ENCODE measurements at regions not wholly inside any gene's neighbourhood (a gene's known extent, or its start where the extent isn't known, plus 50 kb on each side); places are given as distances from the start of the nearest gene placed in this dataset.

DNA sequence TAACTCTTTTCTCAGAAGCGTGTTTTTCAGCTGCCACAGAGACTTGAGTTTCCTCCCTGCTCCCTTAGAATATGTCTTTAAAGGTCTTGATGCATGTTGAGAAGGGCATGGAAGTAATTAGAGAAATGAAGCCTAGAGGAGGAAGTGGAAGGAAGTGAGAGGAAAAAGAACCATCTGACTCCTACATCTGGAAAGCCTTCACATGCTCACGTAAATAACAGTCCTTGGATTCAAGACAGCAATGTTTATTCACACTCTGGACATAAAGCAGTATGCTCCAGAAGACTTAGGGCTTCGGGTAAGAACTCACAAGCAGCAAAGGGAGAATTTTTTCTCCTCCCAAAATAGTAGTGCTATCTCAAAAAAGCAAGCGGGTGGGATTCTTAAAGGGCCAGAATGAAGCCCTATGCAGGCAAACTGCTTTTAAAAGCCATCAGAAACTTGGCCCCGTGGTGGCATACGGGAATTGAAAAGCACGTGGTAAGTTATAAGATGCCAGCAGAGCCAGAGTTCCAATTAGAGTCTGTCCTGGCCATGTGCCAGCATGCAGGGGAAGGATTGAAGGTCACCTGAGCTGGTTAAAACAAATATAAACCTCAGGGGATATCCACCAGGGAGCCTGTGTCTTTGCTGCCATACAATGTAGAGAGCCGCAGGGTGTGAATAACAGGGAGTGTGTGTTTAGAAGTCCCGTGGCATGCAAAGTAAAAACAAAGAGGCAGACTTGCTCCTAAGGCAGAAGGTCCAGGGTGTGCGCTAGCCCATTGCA lies 380.8 kb upstream of the NDN start:
- TF ChIP-seq NFIC (IDR thresholded peaks at IDR 0.05): no peak

DNA sequence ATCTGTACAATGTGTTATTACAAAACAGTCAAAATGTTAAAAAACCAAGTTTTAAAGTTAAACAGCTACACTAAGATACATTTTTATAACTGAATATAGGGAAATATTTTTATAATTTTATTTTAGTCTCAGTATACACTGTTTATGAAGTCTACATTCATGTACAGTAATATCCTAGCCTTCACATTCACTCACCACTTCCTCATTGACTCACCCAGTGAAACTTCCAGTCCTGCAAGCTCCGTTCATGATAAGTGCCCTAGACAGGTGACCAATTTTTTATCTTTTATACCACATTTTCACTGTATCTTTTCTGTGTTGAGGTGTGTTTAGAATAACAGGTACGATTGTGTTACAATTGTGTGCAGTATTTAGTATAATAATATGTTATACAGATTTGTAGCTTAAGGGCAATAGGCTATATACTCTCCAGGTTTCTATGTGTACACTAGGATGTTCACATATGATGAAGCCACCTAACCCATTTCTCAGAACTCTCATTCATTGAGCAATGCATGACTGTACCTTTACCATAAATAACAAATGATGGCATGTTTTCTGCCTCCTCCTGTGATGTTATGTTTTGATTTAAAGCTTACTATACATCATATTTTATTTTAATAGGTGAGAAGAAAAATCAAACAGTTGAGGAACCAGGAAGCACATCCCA lies 388.4 kb upstream of the NDN start:
- TF ChIP-seq TAF1 (IDR thresholded peaks at IDR 0.05; ENCODE audit: low read depth) (no peak), RAD21 (IDR thresholded peaks at IDR 0.05; ENCODE audit: low read depth) (no peak), TEAD4 (IDR thresholded peaks at IDR 0.05) (no peak), CEBPB (IDR thresholded peaks at IDR 0.05) (no peak), NFIC (IDR thresholded peaks at IDR 0.05) (no peak), TCF12 (IDR thresholded peaks at IDR 0.05; ENCODE audit: low read depth) (no peak), FOXM1 (IDR thresholded peaks at IDR 0.05; ENCODE audit: borderline replicate concordance, low read depth) (no peak), ZBTB7A (IDR thresholded peaks at IDR 0.05; ENCODE audit: low read depth) (no peak), EP300 (IDR thresholded peaks at IDR 0.05; ENCODE audit: borderline replicate concordance) (no peak), EGR1 (IDR thresholded peaks at IDR 0.05) (no peak), CREB1 (IDR thresholded peaks at IDR 0.05; ENCODE audit: low read depth) (no peak), YY1 (IDR thresholded peaks at IDR 0.05; ENCODE audit: low read depth) (no peak)
- TF ChIP-seq, protein P1, sequence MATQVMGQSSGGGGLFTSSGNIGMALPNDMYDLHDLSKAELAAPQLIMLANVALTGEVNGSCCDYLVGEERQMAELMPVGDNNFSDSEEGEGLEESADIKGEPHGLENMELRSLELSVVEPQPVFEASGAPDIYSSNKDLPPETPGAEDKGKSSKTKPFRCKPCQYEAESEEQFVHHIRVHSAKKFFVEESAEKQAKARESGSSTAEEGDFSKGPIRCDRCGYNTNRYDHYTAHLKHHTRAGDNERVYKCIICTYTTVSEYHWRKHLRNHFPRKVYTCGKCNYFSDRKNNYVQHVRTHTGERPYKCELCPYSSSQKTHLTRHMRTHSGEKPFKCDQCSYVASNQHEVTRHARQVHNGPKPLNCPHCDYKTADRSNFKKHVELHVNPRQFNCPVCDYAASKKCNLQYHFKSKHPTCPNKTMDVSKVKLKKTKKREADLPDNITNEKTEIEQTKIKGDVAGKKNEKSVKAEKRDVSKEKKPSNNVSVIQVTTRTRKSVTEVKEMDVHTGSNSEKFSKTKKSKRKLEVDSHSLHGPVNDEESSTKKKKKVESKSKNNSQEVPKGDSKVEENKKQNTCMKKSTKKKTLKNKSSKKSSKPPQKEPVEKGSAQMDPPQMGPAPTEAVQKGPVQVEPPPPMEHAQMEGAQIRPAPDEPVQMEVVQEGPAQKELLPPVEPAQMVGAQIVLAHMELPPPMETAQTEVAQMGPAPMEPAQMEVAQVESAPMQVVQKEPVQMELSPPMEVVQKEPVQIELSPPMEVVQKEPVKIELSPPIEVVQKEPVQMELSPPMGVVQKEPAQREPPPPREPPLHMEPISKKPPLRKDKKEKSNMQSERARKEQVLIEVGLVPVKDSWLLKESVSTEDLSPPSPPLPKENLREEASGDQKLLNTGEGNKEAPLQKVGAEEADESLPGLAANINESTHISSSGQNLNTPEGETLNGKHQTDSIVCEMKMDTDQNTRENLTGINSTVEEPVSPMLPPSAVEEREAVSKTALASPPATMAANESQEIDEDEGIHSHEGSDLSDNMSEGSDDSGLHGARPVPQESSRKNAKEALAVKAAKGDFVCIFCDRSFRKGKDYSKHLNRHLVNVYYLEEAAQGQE (IDR thresholded peaks at IDR 0.05; ENCODE audit: low read depth): no peak
- TF ChIP-seq, protein P2, sequence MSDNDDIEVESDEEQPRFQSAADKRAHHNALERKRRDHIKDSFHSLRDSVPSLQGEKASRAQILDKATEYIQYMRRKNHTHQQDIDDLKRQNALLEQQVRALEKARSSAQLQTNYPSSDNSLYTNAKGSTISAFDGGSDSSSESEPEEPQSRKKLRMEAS (IDR thresholded peaks at IDR 0.05): no peak
- TF ChIP-seq, protein P3, sequence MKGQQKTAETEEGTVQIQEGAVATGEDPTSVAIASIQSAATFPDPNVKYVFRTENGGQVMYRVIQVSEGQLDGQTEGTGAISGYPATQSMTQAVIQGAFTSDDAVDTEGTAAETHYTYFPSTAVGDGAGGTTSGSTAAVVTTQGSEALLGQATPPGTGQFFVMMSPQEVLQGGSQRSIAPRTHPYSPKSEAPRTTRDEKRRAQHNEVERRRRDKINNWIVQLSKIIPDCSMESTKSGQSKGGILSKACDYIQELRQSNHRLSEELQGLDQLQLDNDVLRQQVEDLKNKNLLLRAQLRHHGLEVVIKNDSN (IDR thresholded peaks at IDR 0.05): no peak

DNA sequence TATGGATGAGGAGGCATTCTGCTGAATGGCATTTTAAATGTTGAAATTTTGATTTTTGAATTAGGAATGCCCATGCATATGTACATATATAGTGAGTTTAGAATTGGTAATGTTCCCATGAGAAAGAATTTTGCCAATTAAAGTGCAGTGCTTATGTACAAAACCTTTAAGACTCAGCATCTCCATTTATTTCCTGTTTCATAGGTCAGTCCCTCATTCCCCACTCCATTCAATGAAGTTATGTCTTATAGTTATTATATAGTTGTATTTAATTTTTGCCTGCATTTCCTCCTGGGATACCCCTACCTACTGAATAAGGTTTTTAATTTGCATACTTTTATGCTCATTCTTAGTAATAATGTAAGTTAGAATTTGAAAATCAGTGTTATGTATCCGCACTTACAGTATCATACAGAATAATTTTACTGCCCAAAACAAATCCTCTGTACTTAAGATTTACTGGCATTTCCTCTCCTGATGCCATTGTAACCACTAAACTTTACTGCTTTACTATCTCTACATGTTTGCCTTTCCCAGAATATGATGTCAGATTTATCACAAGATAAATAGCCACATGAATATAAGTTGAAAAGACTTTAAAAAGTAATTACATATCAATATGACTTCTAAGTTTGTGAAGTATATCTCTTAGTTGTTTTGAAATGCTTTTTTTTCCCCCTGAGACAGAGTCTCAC lies 389.1 kb upstream of the NDN start:
- no peak for TF ChIP-seq TAF1 (IDR thresholded peaks at IDR 0.05; ENCODE audit: low read depth)
- TF ChIP-seq, protein P3 (IDR thresholded peaks at IDR 0.05): no peak
- no peak for TF ChIP-seq YY1 (IDR thresholded peaks at IDR 0.05; ENCODE audit: low read depth)
- TF ChIP-seq EP300 (IDR thresholded peaks at IDR 0.05; ENCODE audit: borderline replicate concordance): no peak
- no peak for TF ChIP-seq EGR1 (IDR thresholded peaks at IDR 0.05)
- TF ChIP-seq RAD21 (IDR thresholded peaks at IDR 0.05; ENCODE audit: low read depth): no peak
- TF ChIP-seq TCF12 (IDR thresholded peaks at IDR 0.05; ENCODE audit: low read depth): no peak
- TF ChIP-seq, protein P2 (IDR thresholded peaks at IDR 0.05): no peak
- no peak for TF ChIP-seq FOXM1 (IDR thresholded peaks at IDR 0.05; ENCODE audit: borderline replicate concordance, low read depth)
- no peak for TF ChIP-seq CREB1 (IDR thresholded peaks at IDR 0.05; ENCODE audit: low read depth)
- TF ChIP-seq CEBPB (IDR thresholded peaks at IDR 0.05): no peak
- TF ChIP-seq ZBTB7A (IDR thresholded peaks at IDR 0.05; ENCODE audit: low read depth): no peak
- no peak for TF ChIP-seq NFIC (IDR thresholded peaks at IDR 0.05)
- TF ChIP-seq, protein P1 (IDR thresholded peaks at IDR 0.05; ENCODE audit: low read depth): no peak
- TF ChIP-seq TEAD4 (IDR thresholded peaks at IDR 0.05): no peak

DNA sequence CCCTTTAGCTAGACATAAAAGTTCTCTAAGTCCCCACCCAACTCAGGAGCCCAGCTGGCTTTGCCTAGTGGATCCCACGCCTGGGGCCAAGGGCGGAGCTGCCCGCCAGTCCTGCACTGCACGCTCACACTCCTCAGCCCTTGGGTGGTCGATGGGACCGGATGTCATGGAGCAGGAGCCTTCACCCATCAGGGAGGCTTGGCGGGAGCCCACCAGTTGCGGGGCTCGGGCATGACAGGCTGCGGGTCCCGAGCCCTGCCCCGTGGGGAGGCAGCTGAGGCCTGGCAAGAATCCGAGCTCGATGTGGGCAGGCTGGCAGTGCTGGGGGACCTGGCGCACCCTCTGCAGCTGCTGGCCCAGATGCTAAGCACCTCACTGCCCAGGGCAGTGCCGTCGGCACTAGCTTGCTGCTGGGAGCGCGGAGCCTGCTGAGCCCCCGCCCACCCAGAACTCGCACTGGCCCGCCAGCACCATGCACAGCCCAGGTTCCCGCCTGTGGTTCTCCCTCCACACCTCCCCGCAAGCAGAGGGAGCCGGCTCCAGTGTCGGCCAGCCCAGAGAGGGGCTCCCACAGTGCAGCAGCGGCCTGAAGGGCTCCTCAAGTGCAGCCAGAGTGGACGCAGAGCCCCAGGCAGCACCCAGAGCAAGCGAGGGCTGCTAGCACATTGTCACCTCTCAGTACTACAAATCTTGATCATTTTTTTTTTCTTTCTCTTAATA lies 391.4 kb upstream of the NDN start:
- TF ChIP-seq, protein P3 (IDR thresholded peaks at IDR 0.05): no peak
- TF ChIP-seq CEBPB (IDR thresholded peaks at IDR 0.05) (no peak), TEAD4 (IDR thresholded peaks at IDR 0.05) (no peak), EP300 (IDR thresholded peaks at IDR 0.05; ENCODE audit: borderline replicate concordance) (no peak), ZBTB7A (IDR thresholded peaks at IDR 0.05; ENCODE audit: low read depth) (no peak), TCF12 (IDR thresholded peaks at IDR 0.05; ENCODE audit: low read depth) (no peak), RAD21 (IDR thresholded peaks at IDR 0.05; ENCODE audit: low read depth) (no peak), EGR1 (IDR thresholded peaks at IDR 0.05) (no peak), CREB1 (IDR thresholded peaks at IDR 0.05; ENCODE audit: low read depth) (no peak), FOXM1 (IDR thresholded peaks at IDR 0.05; ENCODE audit: borderline replicate concordance, low read depth) (no peak), YY1 (IDR thresholded peaks at IDR 0.05; ENCODE audit: low read depth) (no peak), TAF1 (IDR thresholded peaks at IDR 0.05; ENCODE audit: low read depth) (no peak), NFIC (IDR thresholded peaks at IDR 0.05) (no peak)
- TF ChIP-seq, protein P2 (IDR thresholded peaks at IDR 0.05): no peak
- TF ChIP-seq, protein P1 (IDR thresholded peaks at IDR 0.05; ENCODE audit: low read depth): no peak
